Hematopoietic multipotent progenitor cell treated with erythropoietin and hydrocortisone succinate and interleukin-3 and kit ligand, for 4 days (in vitro differentiated cells): ENCODE measurements at regions not wholly inside any gene's neighbourhood (a gene's known extent, or its start where the extent isn't known, plus 50 kb on each side); places are given as distances from the start of the nearest gene placed in this dataset.
"Not testable (repeated sequence)": the region's sequence is repeated elsewhere in the genome, so short reads cannot be mapped to it uniquely, and the experiment has no call there.

Experiments used
- DNase-seq: peaks from one replicate; pipeline ENCODE4 v3.0.0-alpha.2; 2015

- DNase-seq, result peak; percentile 71
Observed at GRCh38 chr1:221543529-221544120, 198.3 kb downstream of the DUSP10 start.

- no peak for DNase-seq
Observed at GRCh38 chr1:221548942-221549341, 192.9 kb downstream of the DUSP10 start.

- DNase-seq, result no peak
Observed at GRCh38 chr1:221549815-221550214, 192.1 kb downstream of the DUSP10 start.

GRCh38 chr1:221552792-221553191, 189.1 kb downstream of the DUSP10 start:
- DNase-seq, result not testable (repeated sequence)

- DNase-seq, result no peak
Observed at GRCh38 chr1:221555689-221556433, 186.0 kb downstream of the DUSP10 start.

- no peak for DNase-seq
Observed at GRCh38 chr1:221556435-221556834, 185.5 kb downstream of the DUSP10 start.

GRCh38 chr1:221557013-221557412, 184.9 kb downstream of the DUSP10 start:
- DNase-seq, result no peak

- DNase-seq, result no peak
Observed at GRCh38 chr1:221558396-221558795, 183.5 kb downstream of the DUSP10 start.

GRCh38 chr1:221559911-221560310, 182.0 kb downstream of the DUSP10 start:
- no peak for DNase-seq

- DNase-seq, result no peak
Observed at GRCh38 chr1:221562542-221563475, 179.1 kb downstream of the DUSP10 start.

- no peak for DNase-seq
Observed at GRCh38 chr1:221563476-221563921, 178.4 kb downstream of the DUSP10 start.

GRCh38 chr1:221564891-221565290, 177.0 kb downstream of the DUSP10 start:
- no peak for DNase-seq

GRCh38 chr1:221565711-221566110, 176.2 kb downstream of the DUSP10 start:
- no peak for DNase-seq

- peak; percentile 31 for DNase-seq
Observed at GRCh38 chr1:221567859-221568507, 173.9 kb downstream of the DUSP10 start.

GRCh38 chr1:221573756-221574155, 168.1 kb downstream of the DUSP10 start:
- DNase-seq, result no peak

GRCh38 chr1:221574529-221574928, 167.4 kb downstream of the DUSP10 start:
- DNase-seq, result no peak

- peak; percentile 5 for DNase-seq
Observed at GRCh38 chr1:221575605-221576004, 166.3 kb downstream of the DUSP10 start.

- DNase-seq, result peak; percentile 13
Observed at GRCh38 chr1:221576268-221576667, 165.6 kb downstream of the DUSP10 start.

GRCh38 chr1:221583465-221583864, 158.4 kb downstream of the DUSP10 start:
- DNase-seq, result no peak

GRCh38 chr1:221587013-221587412, 154.9 kb downstream of the DUSP10 start:
- DNase-seq, result not testable (repeated sequence)

GRCh38 chr1:221591250-221591649, 150.6 kb downstream of the DUSP10 start:
- not testable (repeated sequence) for DNase-seq

GRCh38 chr1:221594576-221594975, 147.3 kb downstream of the DUSP10 start:
- DNase-seq, result no peak

- no peak for DNase-seq
Observed at GRCh38 chr1:221598122-221598521, 143.8 kb downstream of the DUSP10 start.
